ENCODE measurements at regions not wholly inside any gene's neighbourhood (a gene's known extent, or its start where the extent isn't known, plus 50 kb on each side); places are given as distances from the start of the nearest gene placed in this dataset.
"Not testable (repeated sequence)": the region's sequence is repeated elsewhere in the genome, so short reads cannot be mapped to it uniquely, and the experiment has no call there.

GRCh38 chr2:37797081-37797480 is 125.6 kb upstream of the CDC42EP3 start:
- FAIRE-seq (no peak), DNase-seq (ENCODE audit: extremely low spot score, insufficient read length, low read depth) (no peak)

GRCh38 chr2:37798315-37799005 is 126.6 kb upstream of the RMDN2 start:
- DNase-seq (ENCODE audit: extremely low spot score, insufficient read length, low read depth), result peak; percentile 4
- no peak for FAIRE-seq

GRCh38 chr2:37800176-37800858 is 124.8 kb upstream of the RMDN2 start:
- DNase-seq (ENCODE audit: extremely low spot score, insufficient read length, low read depth) (no peak), FAIRE-seq (no peak)

GRCh38 chr2:37802211-37802752 is 122.8 kb upstream of the RMDN2 start:
- DNase-seq (ENCODE audit: extremely low spot score, insufficient read length, low read depth) (no peak), FAIRE-seq (no peak)

GRCh38 chr2:37802899-37803379 is 122.1 kb upstream of the RMDN2 start:
- FAIRE-seq, result no peak
- no peak for DNase-seq (ENCODE audit: extremely low spot score, insufficient read length, low read depth)

- not testable (repeated sequence) for DNase-seq (ENCODE audit: extremely low spot score, insufficient read length, low read depth); FAIRE-seq
Observed at GRCh38 chr2:37806004-37806403, 119.1 kb upstream of the RMDN2 start.

GRCh38 chr2:37809525-37809924 is 115.6 kb upstream of the RMDN2 start:
- no peak for FAIRE-seq

GRCh38 chr2:37809931-37810570 is 115.0 kb upstream of the RMDN2 start:
- no peak for FAIRE-seq
- no peak for DNase-seq (ENCODE audit: extremely low spot score, insufficient read length, low read depth)

More at GRCh38 chr2:37809525-37809924, 115.6 kb upstream of the RMDN2 start:
- no peak for DNase-seq (ENCODE audit: extremely low spot score, insufficient read length, low read depth)

GRCh38 chr2:37812414-37812813 is 112.7 kb upstream of the RMDN2 start:
- no peak for DNase-seq (ENCODE audit: extremely low spot score, insufficient read length, low read depth)
- no peak for FAIRE-seq

GRCh38 chr2:37812941-37813730 is 112.0 kb upstream of the RMDN2 start:
- no peak for DNase-seq (ENCODE audit: extremely low spot score, insufficient read length, low read depth)
- FAIRE-seq, result no peak

- no peak for DNase-seq (ENCODE audit: extremely low spot score, insufficient read length, low read depth)
Observed at GRCh38 chr2:37816036-37816435, 109.1 kb upstream of the RMDN2 start.

GRCh38 chr2:37816686-37817085 is 108.4 kb upstream of the RMDN2 start:
- no peak for FAIRE-seq

More at GRCh38 chr2:37816036-37816435, 109.1 kb upstream of the RMDN2 start:
- FAIRE-seq, result no peak

GRCh38 chr2:37819186-37819585 is 105.9 kb upstream of the RMDN2 start:
- no peak for DNase-seq (ENCODE audit: extremely low spot score, insufficient read length, low read depth)
- FAIRE-seq, result no peak

More at GRCh38 chr2:37816686-37817085, 108.4 kb upstream of the RMDN2 start:
- DNase-seq (ENCODE audit: extremely low spot score, insufficient read length, low read depth), result no peak

- FAIRE-seq (no peak), DNase-seq (ENCODE audit: extremely low spot score, insufficient read length, low read depth) (no peak)
Observed at GRCh38 chr2:37820471-37820986, 104.6 kb upstream of the RMDN2 start.

GRCh38 chr2:37825586-37825985 is 99.5 kb upstream of the RMDN2 start:
- no peak for FAIRE-seq
- no peak for DNase-seq (ENCODE audit: extremely low spot score, insufficient read length, low read depth)

- FAIRE-seq, result no peak
- no peak for DNase-seq (ENCODE audit: extremely low spot score, insufficient read length, low read depth)
Observed at GRCh38 chr2:37826611-37827010, 98.5 kb upstream of the RMDN2 start.

GRCh38 chr2:37827455-37827854 is 97.6 kb upstream of the RMDN2 start:
- FAIRE-seq (no peak), DNase-seq (ENCODE audit: extremely low spot score, insufficient read length, low read depth) (no peak)

- DNase-seq (ENCODE audit: extremely low spot score, insufficient read length, low read depth) (no peak), FAIRE-seq (no peak)
Observed at GRCh38 chr2:37827911-37828511, 97.1 kb upstream of the RMDN2 start.

- DNase-seq (ENCODE audit: extremely low spot score, insufficient read length, low read depth), result no peak
- no peak for FAIRE-seq
Observed at GRCh38 chr2:37829202-37829601, 95.9 kb upstream of the RMDN2 start.

All from GM18507 (cell line).